Neuronal stem cell (in vitro differentiated cells): ENCODE measurements at regions not wholly inside any gene's neighbourhood (a gene's known extent, or its start where the extent isn't known, plus 50 kb on each side); places are given as distances from the start of the nearest gene placed in this dataset.

Experiments used
- DNase-seq: peaks from one replicate; pipeline ENCODE4 v3.0.0-alpha.2; 2013; ENCODE audit warnings: low spot score
- H2AFZ ChIP-seq: one replicate; pipeline ENCODE4 v1.6.1; 2013; ENCODE audit warnings: mild to moderate bottlenecking, low read length, inconsistent platforms
- H2AK5ac ChIP-seq: 2 replicates; pipeline ENCODE4 v1.6.1; 2013; ENCODE audit warnings: low read depth, mild to moderate bottlenecking, inconsistent platforms, low read length, moderate library complexity, mixed read lengths
- H2BK120ac ChIP-seq: 2 replicates; pipeline ENCODE4 v1.6.1; 2013; ENCODE audit warnings: low read depth, mild to moderate bottlenecking, inconsistent platforms, low read length, moderate library complexity, mixed read lengths
- H2BK12ac ChIP-seq: one replicate; pipeline ENCODE4 v1.6.1; 2013; ENCODE audit warnings: low read length, inconsistent platforms
- H2BK15ac ChIP-seq: 2 replicates; pipeline ENCODE4 v1.6.1; 2013; ENCODE audit warnings: mild to moderate bottlenecking, low read length, inconsistent platforms, mixed read lengths
- H2BK5ac ChIP-seq: one replicate; pipeline ENCODE4 v1.6.1; 2013; ENCODE audit warnings: inconsistent platforms, mild to moderate bottlenecking, low read length, moderate library complexity
- H3K14ac ChIP-seq: one replicate; pipeline ENCODE4 v1.6.1; 2013; ENCODE audit warnings: low read length, inconsistent platforms
- H3K18ac ChIP-seq: 2 replicates; pipeline ENCODE4 v1.6.1; 2013; ENCODE audit warnings: low read length, inconsistent platforms
- H3K23ac ChIP-seq: 2 replicates; pipeline ENCODE4 v1.6.1; 2013; ENCODE audit warnings: low read depth, mild to moderate bottlenecking, mixed read lengths, low read length, inconsistent platforms; ENCODE audit not compliant: poor library complexity
- H3K27ac ChIP-seq: replicated peaks from 3 replicates; pipeline ENCODE4 v1.5.1; 2013; ENCODE audit warnings: low read length, inconsistent platforms
- H3K27me3 ChIP-seq, 3 experiments: 2 replicates each; pipeline ENCODE4 v1.6.1; 2013; ENCODE audit warnings: low read length in 3 of 3, mild to moderate bottlenecking in 2 of 3, inconsistent platforms in 1 of 3, low read depth in 1 of 3, mixed read lengths in 1 of 3, moderate library complexity in 1 of 3; ENCODE audit not compliant: control insufficient read depth in 3 of 3, insufficient read depth in 3 of 3
- H3K36me3 ChIP-seq, 2 donors: replicated peaks in 1 of 2; 2 replicates each; pipeline ENCODE4 v1.6.1; 2013; ENCODE audit warnings: low read length in 2 of 2; ENCODE audit not compliant: control insufficient read depth in 2 of 2, insufficient read depth in 2 of 2
- H3K4ac ChIP-seq: 2 replicates; pipeline ENCODE4 v1.6.1; 2013; ENCODE audit warnings: inconsistent platforms, mild to moderate bottlenecking, low read length, moderate library complexity
- H3K4me1 ChIP-seq, 2 donors: 1 replicate in 1 of 2; 2 replicates in 1 of 2; pipeline ENCODE4 v1.6.1; 2013; ENCODE audit warnings: low read length in 2 of 2, low read depth in 1 of 2; ENCODE audit not compliant: control insufficient read depth in 2 of 2, insufficient read depth in 1 of 2
- H3K4me2 ChIP-seq: one replicate; pipeline ENCODE4 v1.6.1; 2013; ENCODE audit warnings: mild to moderate bottlenecking, low read length, inconsistent platforms; ENCODE audit not compliant: insufficient read depth, poor library complexity, severe bottlenecking
- H3K4me3 ChIP-seq, 2 donors: 2 replicates each; pipeline ENCODE4 v1.5.1; 2013; ENCODE audit warnings: low read length in 2 of 2, mild to moderate bottlenecking in 2 of 2, inconsistent platforms in 1 of 2, moderate library complexity in 1 of 2
- H3K79me1 ChIP-seq: one replicate; pipeline ENCODE4 v1.6.1; 2013; ENCODE audit warnings: low read depth, mild to moderate bottlenecking, inconsistent platforms, low read length, moderate library complexity
- H3K9ac ChIP-seq: one replicate; pipeline ENCODE4 v1.6.1; 2013; ENCODE audit warnings: mild to moderate bottlenecking, low read depth, low read length, inconsistent platforms; ENCODE audit not compliant: poor library complexity
- H3K9me3 ChIP-seq, 2 donors: replicated peaks in 1 of 2; 2 replicates each; pipeline versions ENCODE3 to v1.6.1; 2013; ENCODE audit warnings: low read length in 2 of 2, mild to moderate bottlenecking in 2 of 2, inconsistent platforms in 1 of 2, low read depth in 1 of 2, mixed read lengths in 1 of 2, moderate library complexity in 1 of 2; ENCODE audit not compliant: control insufficient read depth in 2 of 2, insufficient read depth in 1 of 2
- H4K8ac ChIP-seq: one replicate; pipeline ENCODE4 v1.6.1; 2013; ENCODE audit warnings: low read depth, mild to moderate bottlenecking, inconsistent platforms, low read length, moderate library complexity
- H4K91ac ChIP-seq: one replicate; pipeline ENCODE4 v1.6.1; 2013; ENCODE audit warnings: low read length, low read depth, mild to moderate bottlenecking, inconsistent platforms; ENCODE audit not compliant: poor library complexity
- WGBS, 2 donors: extraction: QIAGEN DNeasy Blood & Tissue Kit; methylation state at CpG; one replicate each; pipeline ENCODE4 v1.1.7; 2013; ENCODE audit warnings: missing lambda C conversion rate in 2 of 2, mixed read lengths in 1 of 2; ENCODE audit not compliant: insufficient read length in 2 of 2, insufficient replicate concordance in 1 of 2; ENCODE audit errors: extremely low coverage in 2 of 2; 5-methylcytosine and 5-hydroxymethylcytosine counted together

- Histone ChIP-seq H3K79me1 (no peaks in the 10 kb centered on the region), H3K4me3 (no peak overlapping the region), H3K14ac (no peak overlapping the region), H2AK5ac (no peak overlapping the region), H3K9me3 (no peaks in the 10 kb centered on the region), H2BK15ac (no peak overlapping the region), H2AFZ (no peak overlapping the region), H3K36me3 (no peaks in the 10 kb centered on the region), H3K4me2 (no peak overlapping the region), H3K23ac (no peak overlapping the region), H3K18ac (no peak overlapping the region), H2BK12ac (no peak overlapping the region), H3K27ac (no peak overlapping the region), H3K9ac (no peak overlapping the region), H2BK5ac (no peak overlapping the region), H3K4ac (no peak overlapping the region), H2BK120ac (no peak overlapping the region), H3K4me1 (no peaks in the 10 kb centered on the region), H3K27me3 (no peaks in the 10 kb centered on the region), H4K91ac (no peak overlapping the region), H4K8ac (no peak overlapping the region)
- no peak for DNase-seq
- WGBS, 2 donors = no CpG with 5 or more reads among the region's 2 CpGs
Observed at GRCh38 chr10:105885495-105885894, 1244.4 kb downstream of the SORCS3 start.

- no peak overlapping the region for H2AFZ ChIP-seq
- H4K8ac ChIP-seq = no peak overlapping the region
- H3K4me2 ChIP-seq = no peak overlapping the region
- no peak overlapping the region for H2BK15ac ChIP-seq
- H3K79me1 ChIP-seq = no peaks in the 10 kb centered on the region
- no peak overlapping the region for H4K91ac ChIP-seq
- no peak overlapping the region for H3K14ac ChIP-seq
- H3K9ac ChIP-seq = no peak overlapping the region
- no peak for DNase-seq
- no peak overlapping the region for H3K4me3 ChIP-seq
- no peaks in the 10 kb centered on the region for H3K36me3 ChIP-seq
- H3K18ac ChIP-seq = no peak overlapping the region
- H3K27me3 ChIP-seq = no peaks in the 10 kb centered on the region
- H3K27ac ChIP-seq = no peak overlapping the region
- no peak overlapping the region for H2BK120ac ChIP-seq
- H3K4ac ChIP-seq = no peak overlapping the region
- H3K4me1 ChIP-seq = no peaks in the 10 kb centered on the region
- WGBS, 2 donors = no CpG with 5 or more reads among the region's 1 CpG
- no peak overlapping the region for H2BK12ac ChIP-seq
- no peaks in the 10 kb centered on the region for H3K9me3 ChIP-seq
- no peak overlapping the region for H2BK5ac ChIP-seq
- H2AK5ac ChIP-seq = no peak overlapping the region
- no peak overlapping the region for H3K23ac ChIP-seq
Observed at GRCh38 chr10:105879401-105879800, 1238.3 kb downstream of the SORCS3 start.

- Histone ChIP-seq H3K79me1 (no peaks in the 10 kb centered on the region), H3K36me3 (no peaks in the 10 kb centered on the region), H3K14ac (no peak overlapping the region), H2BK12ac (no peak overlapping the region), H3K4ac (no peak overlapping the region), H3K18ac (no peak overlapping the region), H3K27ac (no peak overlapping the region), H4K91ac (no peak overlapping the region), H2BK15ac (no peak overlapping the region), H4K8ac (no peak overlapping the region), H3K4me2 (no peak overlapping the region), H3K23ac (no peak overlapping the region), H3K4me3 (no peak overlapping the region), H2AFZ (no peak overlapping the region), H3K4me1 (no peaks in the 10 kb centered on the region), H3K9me3 (peaks cover 0 to 7% of the 10 kb centered on the region in 2 donors), H3K9ac (no peak overlapping the region), H2BK120ac (no peak overlapping the region), H3K27me3 (no peaks in the 10 kb centered on the region), H2BK5ac (no peak overlapping the region), H2AK5ac (no peak overlapping the region)
- WGBS, 2 donors = no CpG with 5 or more reads among the region's 2 CpGs
- no peak for DNase-seq
Observed at GRCh38 chr10:105875050-105875449, 1234.0 kb downstream of the SORCS3 start.

- Histone ChIP-seq H3K4me2 (no peak overlapping the region), H3K23ac (no peak overlapping the region), H3K27me3 (no peaks in the 10 kb centered on the region), H2BK120ac (no peak overlapping the region), H2AFZ (no peak overlapping the region), H2AK5ac (no peak overlapping the region), H3K79me1 (no peaks in the 10 kb centered on the region), H4K91ac (no peak overlapping the region), H3K9ac (no peak overlapping the region), H3K4me1 (no peaks in the 10 kb centered on the region), H3K4ac (no peak overlapping the region), H2BK15ac (no peak overlapping the region), H3K9me3 (peaks cover 0 to 7% of the 10 kb centered on the region in 2 donors), H2BK5ac (no peak overlapping the region), H4K8ac (no peak overlapping the region), H3K14ac (no peak overlapping the region), H3K36me3 (no peaks in the 10 kb centered on the region), H2BK12ac (no peak overlapping the region), H3K4me3 (no peak overlapping the region), H3K18ac (no peak overlapping the region), H3K27ac (no peak overlapping the region)
- no CpG with 5 or more reads among the region's 4 CpGs for WGBS, 2 donors
- no peak for DNase-seq
Observed at GRCh38 chr10:105872665-105873064, 1231.6 kb downstream of the SORCS3 start.
